Right hindlimb (tissue), 1 donor: ENCODE measurements at regions not wholly inside any gene's neighbourhood (a gene's known extent, or its start where the extent isn't known, plus 50 kb on each side); places are given as distances from the start of the nearest gene placed in this dataset.

Source experiments
- DNase-seq: peaks from one replicate; pipeline ENCODE4 v3.0.0-alpha.2; 2018

GRCh38 chr3:152780553-152780952 is 54.4 kb upstream of the P2RY1 start:
- DNase-seq, result no peak

DNA sequence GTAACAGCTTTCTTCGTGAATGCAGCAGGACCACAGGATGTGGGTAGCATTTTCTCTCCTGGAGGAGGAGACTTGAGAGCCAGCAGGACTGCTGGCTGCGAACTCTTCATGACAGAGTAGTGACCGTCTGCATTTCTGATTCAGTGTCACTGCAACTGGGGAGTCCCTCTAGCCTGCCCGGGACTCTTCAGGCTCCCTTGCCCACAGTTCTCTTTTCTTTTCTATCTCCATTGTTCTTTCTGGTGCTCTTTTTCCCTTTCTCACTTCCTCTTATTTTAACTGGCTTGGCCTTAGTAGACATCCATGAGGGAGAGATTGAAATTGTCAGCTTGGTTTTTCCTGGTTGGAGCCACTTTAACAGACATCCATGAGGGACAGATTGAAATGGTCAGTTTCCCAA is 49.9 kb upstream of the P2RY1 start:
- no peak for DNase-seq
